Adipocyte (in vitro differentiated cells): ENCODE measurements at regions not wholly inside any gene's neighbourhood (a gene's known extent, or its start where the extent isn't known, plus 50 kb on each side); places are given as distances from the start of the nearest gene placed in this dataset.
A peak's percentile ranks its signal among the peaks of the same experiment; 100 is the strongest.
"Not testable (repeated sequence)": the region's sequence is repeated elsewhere in the genome, so short reads cannot be mapped to it uniquely, and the experiment has no call there.

Experiments used
- DNase-seq: peaks from one replicate; pipeline ENCODE4 v3.0.0-alpha.2; 2015; ENCODE audit warnings: low read depth
- H3K27me3 ChIP-seq: replicated peaks from 2 replicates; pipeline ENCODE4 v1.7.0; 2013; ENCODE audit warnings: mild to moderate bottlenecking, low read length, moderate library complexity; ENCODE audit not compliant: control insufficient read depth, insufficient read depth
- H3K36me3 ChIP-seq: 2 replicates; pipeline ENCODE4 v1.7.0; 2013; ENCODE audit warnings: low read length, mild to moderate bottlenecking, moderate library complexity; ENCODE audit not compliant: control insufficient read depth, insufficient read depth, severe bottlenecking
- H3K4me1 ChIP-seq: 2 replicates; pipeline ENCODE4 v1.7.0; 2013; ENCODE audit warnings: mild to moderate bottlenecking, low read length, moderate library complexity; ENCODE audit not compliant: control insufficient read depth, insufficient read depth
- H3K4me3 ChIP-seq: 2 replicates; pipeline ENCODE4 v1.7.0; 2013; ENCODE audit warnings: mild to moderate bottlenecking, low read length, moderate library complexity
- H3K9ac ChIP-seq: 2 replicates; pipeline ENCODE4 v1.7.0; 2013; ENCODE audit warnings: mild to moderate bottlenecking, low read length, moderate library complexity
- H3K9me3 ChIP-seq: 2 replicates; pipeline ENCODE4 v1.7.0; 2013; ENCODE audit warnings: mild to moderate bottlenecking, low read length, moderate library complexity; ENCODE audit not compliant: control insufficient read depth

GRCh38 chr20:19872001-19872400 lies 113.9 kb downstream of the RIN2 start:
- Histone ChIP-seq H3K9me3 (no peaks in the 10 kb centered on the region), H3K4me1 (peaks cover 19% of the 10 kb centered on the region), H3K27me3 (no peaks in the 10 kb centered on the region), H3K4me3 (no peak overlapping the region), H3K36me3 (peaks cover 11% of the 10 kb centered on the region), H3K9ac (no peak overlapping the region)
- no peak for DNase-seq

DNA sequence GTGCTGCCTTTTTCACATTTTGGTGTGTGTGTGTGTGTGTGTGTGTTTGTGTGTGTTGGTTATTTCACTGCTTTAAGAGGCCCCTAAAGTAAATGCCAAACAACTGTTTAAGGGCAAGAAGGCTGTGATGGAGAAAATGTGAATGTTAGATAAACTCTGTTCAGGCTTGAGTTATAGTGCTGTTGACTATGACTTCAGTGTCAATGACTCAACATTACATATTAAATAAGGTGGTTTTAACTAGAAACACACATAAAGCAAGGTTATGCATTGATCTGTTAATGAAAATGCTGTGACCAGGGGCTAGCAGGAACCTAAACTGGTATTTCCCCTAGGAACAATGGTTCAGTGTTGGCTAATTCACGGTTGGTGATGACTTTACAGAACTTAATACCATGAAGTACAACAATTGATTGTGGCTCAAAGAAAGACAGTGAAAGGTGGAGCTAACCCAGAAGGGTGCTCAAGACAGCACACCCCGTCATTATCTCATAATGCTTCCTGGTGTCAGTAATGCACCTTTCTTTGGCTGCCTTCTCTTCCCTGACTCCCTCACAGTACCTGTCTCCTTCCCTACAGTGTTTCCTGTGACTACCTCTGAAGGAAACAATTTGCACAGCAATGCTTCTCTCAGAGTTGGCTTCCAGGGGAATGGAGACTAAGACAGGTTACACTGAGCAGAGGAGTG lies 116.1 kb downstream of the RIN2 start:
- peaks cover 21% of the 10 kb centered on the region for H3K4me1 ChIP-seq
- H3K9ac ChIP-seq, result no peak overlapping the region
- H3K36me3 ChIP-seq, result peaks cover 11% of the 10 kb centered on the region
- H3K27me3 ChIP-seq, result no peaks in the 10 kb centered on the region
- DNase-seq, result no peak
- no peak overlapping the region for H3K4me3 ChIP-seq
- H3K9me3 ChIP-seq, result no peaks in the 10 kb centered on the region

- no peaks in the 10 kb centered on the region for H3K27me3 ChIP-seq
- H3K9ac ChIP-seq, result peak overlapping the region; percentile 68
- peak; percentile 24 for DNase-seq
- peaks cover 11% of the 10 kb centered on the region for H3K36me3 ChIP-seq
- no peaks in the 10 kb centered on the region for H3K9me3 ChIP-seq
- peak overlapping the region; percentile 39 for H3K4me3 ChIP-seq
- H3K4me1 ChIP-seq, result peaks cover 21% of the 10 kb centered on the region
Measured at GRCh38 chr20:19875376-19876221, 117.5 kb downstream of the RIN2 start.

DNA sequence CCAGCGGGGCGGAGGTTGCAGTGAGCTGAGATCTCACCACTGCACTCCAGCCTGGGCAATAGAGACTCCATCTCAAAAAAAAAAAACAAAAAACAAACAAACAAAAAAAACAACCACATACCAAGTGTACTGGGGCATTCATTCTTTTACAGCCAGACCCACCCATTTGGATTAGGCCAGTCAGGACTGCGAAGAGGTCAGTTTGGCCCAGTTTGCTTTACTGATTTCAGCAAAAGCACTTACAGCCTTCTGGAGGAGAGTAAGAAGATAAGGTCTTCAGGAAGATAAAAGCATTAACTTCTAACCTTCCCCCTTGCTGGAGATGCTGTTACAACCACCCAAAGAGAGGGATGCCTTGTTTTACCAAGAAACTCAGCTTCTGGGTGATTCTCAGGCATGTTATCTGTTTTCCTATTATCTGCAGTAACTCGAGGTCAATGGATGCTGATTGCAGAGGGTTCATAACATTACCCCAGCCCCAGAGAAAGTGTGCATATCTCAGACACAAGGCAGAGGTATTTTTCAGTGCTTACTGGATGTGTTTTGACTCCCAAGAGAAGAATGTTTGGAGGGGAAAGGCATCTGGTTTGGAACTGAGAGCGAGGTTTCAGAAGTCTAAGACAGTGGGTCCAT lies 118.9 kb downstream of the RIN2 start:
- Histone ChIP-seq H3K9ac (no peak overlapping the region), H3K4me3 (no peak overlapping the region), H3K4me1 (peaks cover 21% of the 10 kb centered on the region), H3K27me3 (no peaks in the 10 kb centered on the region), H3K36me3 (peaks cover 10% of the 10 kb centered on the region), H3K9me3 (no peaks in the 10 kb centered on the region)
- peak; percentile 15 for DNase-seq

- DNase-seq, result not testable (repeated sequence)
- H3K4me1 ChIP-seq, result peaks cover 27% of the 10 kb centered on the region
Measured at GRCh38 chr20:19879874-19880255, 121.8 kb downstream of the RIN2 start.

DNA sequence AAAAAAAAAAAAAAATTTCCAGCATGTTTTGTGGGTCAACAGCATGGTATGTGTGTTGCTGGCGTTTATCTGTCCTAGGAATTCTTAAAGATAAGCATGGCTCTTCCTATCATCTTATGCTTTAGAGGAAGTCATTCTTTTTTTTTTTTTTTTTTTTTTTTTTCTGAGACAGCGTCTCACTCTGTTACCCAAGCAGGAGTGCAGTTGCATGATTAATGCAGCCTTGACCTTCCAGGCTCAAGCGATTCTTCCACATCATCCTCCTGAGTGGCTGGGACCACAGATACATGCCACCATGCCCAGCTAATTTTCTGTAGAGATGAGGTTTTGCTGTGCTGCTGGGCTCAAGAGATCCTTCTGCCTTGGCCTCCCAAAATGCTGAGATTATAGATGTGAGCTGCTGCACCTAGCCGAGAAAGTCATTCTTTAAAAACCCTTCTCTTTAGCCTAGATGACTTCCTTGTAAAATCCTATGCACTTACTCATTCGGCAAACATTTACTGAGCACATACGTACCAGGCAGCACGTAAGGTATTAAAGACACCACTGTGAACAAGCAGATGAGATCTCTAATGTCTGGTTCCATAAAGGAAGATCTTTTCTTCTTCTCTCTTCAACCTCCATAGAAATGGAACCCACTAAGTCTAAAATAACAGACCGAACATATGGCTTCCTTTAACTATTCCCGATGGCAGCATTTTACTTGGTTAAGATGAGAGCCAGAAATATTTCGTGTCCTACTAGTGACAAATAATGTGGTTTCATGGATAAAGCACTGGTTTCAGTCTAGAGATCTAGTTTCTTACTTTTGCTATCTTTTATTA lies 122.4 kb downstream of the RIN2 start:
- Histone ChIP-seq H3K4me3 (no peak overlapping the region), H3K36me3 (no peaks in the 10 kb centered on the region), H3K9me3 (no peaks in the 10 kb centered on the region), H3K4me1 (peaks cover 30% of the 10 kb centered on the region), H3K27me3 (no peaks in the 10 kb centered on the region), H3K9ac (no peak overlapping the region)
- peak; percentile 28 for DNase-seq

More at GRCh38 chr20:19879874-19880255, 121.8 kb downstream of the RIN2 start:
- H3K9ac ChIP-seq, H3K9me3 ChIP-seq, H3K4me3 ChIP-seq, H3K36me3 ChIP-seq, H3K27me3 ChIP-seq: not testable (repeated sequence)

DNA sequence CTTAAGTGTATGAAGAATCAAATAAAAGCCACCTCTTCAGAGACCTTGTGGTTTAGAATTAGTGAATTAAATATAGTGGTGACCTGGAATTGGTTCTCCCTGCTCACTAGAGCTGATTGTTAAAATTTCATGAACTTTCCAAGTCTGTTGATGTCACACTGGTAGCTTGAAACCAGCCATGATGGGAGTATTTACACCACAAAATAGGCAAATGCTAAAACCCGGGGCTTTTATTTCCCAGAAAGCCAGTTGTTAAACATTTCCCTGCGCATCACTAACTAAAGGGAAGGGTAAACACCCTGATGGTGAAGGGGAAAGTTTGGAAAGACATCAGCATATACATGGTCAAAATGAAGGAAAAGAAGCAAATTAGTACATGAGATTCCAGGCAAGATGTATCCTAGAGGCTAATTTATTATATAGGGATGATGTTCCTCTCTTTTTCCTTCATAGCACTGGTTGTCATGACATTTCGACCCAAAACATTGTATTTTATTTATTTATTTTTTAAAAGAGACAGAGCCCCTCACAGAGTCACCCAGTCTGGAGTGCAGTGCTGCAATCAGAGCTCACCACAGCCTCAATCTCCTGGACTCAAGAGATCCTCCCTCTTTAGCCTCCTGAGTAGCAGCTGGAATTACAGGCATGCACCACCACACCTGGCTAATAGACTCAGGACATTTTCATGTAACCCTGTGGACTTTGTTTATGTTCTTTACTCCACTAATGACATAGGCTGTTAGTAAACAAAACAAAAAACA lies 123.2 kb downstream of the RIN2 start:
- Histone ChIP-seq H3K9me3 (no peaks in the 10 kb centered on the region), H3K4me3 (no peak overlapping the region), H3K36me3 (no peaks in the 10 kb centered on the region), H3K27me3 (no peaks in the 10 kb centered on the region), H3K9ac (no peak overlapping the region), H3K4me1 (peaks cover 30% of the 10 kb centered on the region)
- DNase-seq, result no peak

- DNase-seq, result no peak
- Histone ChIP-seq H3K9me3 (no peaks in the 10 kb centered on the region), H3K27me3 (no peaks in the 10 kb centered on the region), H3K4me1 (peaks cover 30% of the 10 kb centered on the region), H3K4me3 (no peak overlapping the region), H3K36me3 (no peaks in the 10 kb centered on the region), H3K9ac (no peak overlapping the region)
Measured at GRCh38 chr20:19881990-19882389, 123.9 kb downstream of the RIN2 start.

DNA sequence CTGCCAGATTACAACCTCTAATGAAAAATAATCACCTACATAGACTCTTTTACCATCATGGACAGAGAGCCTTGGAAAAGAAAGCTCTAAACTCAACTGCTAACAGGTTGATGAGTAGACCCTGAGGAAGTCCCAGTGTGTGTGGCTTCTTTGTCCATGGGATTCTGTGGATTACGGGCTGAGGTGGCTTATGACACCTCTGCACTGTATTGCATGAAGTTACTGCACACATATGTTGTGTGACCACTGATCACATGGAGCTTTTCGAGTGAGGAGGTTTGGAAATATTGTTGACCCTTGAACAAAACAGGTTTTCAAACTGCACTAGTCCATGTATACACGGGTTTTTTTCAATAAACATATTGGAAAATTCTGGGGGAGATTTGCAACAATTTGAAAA lies 124.4 kb downstream of the RIN2 start:
- peaks cover 29% of the 10 kb centered on the region for H3K4me1 ChIP-seq
- no peak overlapping the region for H3K4me3 ChIP-seq
- no peak for DNase-seq
- no peaks in the 10 kb centered on the region for H3K9me3 ChIP-seq
- no peaks in the 10 kb centered on the region for H3K36me3 ChIP-seq
- H3K27me3 ChIP-seq, result no peaks in the 10 kb centered on the region
- H3K9ac ChIP-seq, result no peak overlapping the region

DNA sequence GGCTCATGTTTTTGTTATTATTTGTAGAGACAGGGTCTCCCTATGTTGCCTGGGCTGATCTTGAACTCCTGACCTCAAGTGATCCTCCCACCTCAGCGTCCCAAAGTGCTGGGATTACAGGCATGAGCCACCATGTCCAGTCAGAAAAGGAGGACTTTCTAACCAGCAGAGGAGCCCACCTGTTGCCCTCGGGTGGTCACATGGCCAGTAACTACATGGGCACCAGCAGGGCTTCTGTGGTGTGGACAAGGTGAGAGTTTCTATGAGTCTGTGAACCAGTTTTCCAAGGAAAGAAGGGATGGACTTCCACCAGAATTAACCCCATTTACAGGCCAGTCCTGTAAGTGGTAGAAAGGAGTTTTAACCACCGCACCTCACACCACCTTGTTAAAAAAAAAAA lies 125.4 kb downstream of the RIN2 start:
- H3K27me3 ChIP-seq, result no peaks in the 10 kb centered on the region
- H3K9me3 ChIP-seq, result no peaks in the 10 kb centered on the region
- H3K36me3 ChIP-seq, result no peaks in the 10 kb centered on the region
- DNase-seq, result no peak
- H3K4me1 ChIP-seq, result peaks cover 38% of the 10 kb centered on the region
- H3K4me3 ChIP-seq, result no peak overlapping the region
- no peak overlapping the region for H3K9ac ChIP-seq
